DND-41 (cell line): ENCODE measurements at regions not wholly inside any gene's neighbourhood (a gene's known extent, or its start where the extent isn't known, plus 50 kb on each side); places are given as distances from the start of the nearest gene placed in this dataset.

Source experiments
- ATAC-seq: fragments of 200-7000 bp; cut with Tn5 transposase; 3 replicates; pipeline ENCODE4 v1.9.1; 2021; ENCODE audit warnings: low read depth; ENCODE audit not compliant: insufficient read depth
- DNase-seq: peaks from one replicate; pipeline ENCODE4 v3.0.0-alpha.2; 2020
- H2AFZ ChIP-seq: 2 replicates; pipeline ENCODE4 v1.6.0; 2012; ENCODE audit warnings: low read depth, low read length
- H3K27ac ChIP-seq: 2 replicates; pipeline ENCODE4 v1.5.1; 2012; ENCODE audit warnings: low read length, inconsistent platforms
- H3K27me3 ChIP-seq: fragments of 200-600 bp; sonication (generic); 2 replicates; pipeline ENCODE4 v1.6.0; 2012; ENCODE audit warnings: low read length, mild to moderate bottlenecking, inconsistent platforms; ENCODE audit not compliant: insufficient read depth, poor library complexity
- H3K36me3 ChIP-seq: 2 replicates; pipeline ENCODE4 v1.5.1; 2012; ENCODE audit warnings: low read length, inconsistent platforms; ENCODE audit not compliant: insufficient read depth
- H3K4me1 ChIP-seq: 2 replicates; pipeline ENCODE4 v1.5.1; 2012; ENCODE audit warnings: mild to moderate bottlenecking, low read length; ENCODE audit not compliant: insufficient read depth
- H3K4me2 ChIP-seq: 2 replicates; pipeline ENCODE4 v1.6.0; 2012; ENCODE audit warnings: mild to moderate bottlenecking, moderate library complexity, low read length, inconsistent platforms; ENCODE audit not compliant: insufficient read depth
- H3K4me3 ChIP-seq, 2 experiments: fragments of 200-600 bp in 1 of 2; shearing (Covaris generic) in 1 of 2; 2 replicates each; pipeline ENCODE4 v1.5.1; 2012 to 2016; ENCODE audit warnings: inconsistent platforms in 2 of 2, low read length in 2 of 2, mild to moderate bottlenecking in 2 of 2, low read depth in 1 of 2, moderate library complexity in 1 of 2
- H3K79me2 ChIP-seq: 2 replicates; pipeline ENCODE4 v1.6.0; 2012; ENCODE audit warnings: low read length, inconsistent platforms; ENCODE audit not compliant: insufficient read depth
- H3K9ac ChIP-seq: 2 replicates; pipeline ENCODE4 v1.6.0; 2012; ENCODE audit warnings: low read depth, mild to moderate bottlenecking, inconsistent platforms, low read length, moderate library complexity
- H3K9me3 ChIP-seq: 2 replicates; pipeline ENCODE4 v1.5.1; 2012; ENCODE audit warnings: low read length, moderate library complexity, mild to moderate bottlenecking, inconsistent platforms; ENCODE audit not compliant: insufficient read depth, severe bottlenecking
- H4K20me1 ChIP-seq: 2 replicates; pipeline ENCODE4 v1.6.0; 2012; ENCODE audit warnings: low read length; ENCODE audit not compliant: insufficient read depth
- EZH2 ChIP-seq: IDR thresholded peaks from 3 replicates; pipeline ENCODE4 v1.6.1; 2012; ENCODE audit warnings: borderline replicate concordance, low read depth, mild to moderate bottlenecking, moderate library complexity, low read length, inconsistent platforms; ENCODE audit not compliant: severe bottlenecking
- TF ChIP-seq, protein P1 (sequence below): IDR thresholded peaks from 2 replicates; pipeline ENCODE4 v1.5.1; 2012; ENCODE audit warnings: borderline replicate concordance, low read length, moderate library complexity, mild to moderate bottlenecking; ENCODE audit not compliant: poor library complexity, severe bottlenecking; ENCODE audit errors: extremely low read depth

DNA sequence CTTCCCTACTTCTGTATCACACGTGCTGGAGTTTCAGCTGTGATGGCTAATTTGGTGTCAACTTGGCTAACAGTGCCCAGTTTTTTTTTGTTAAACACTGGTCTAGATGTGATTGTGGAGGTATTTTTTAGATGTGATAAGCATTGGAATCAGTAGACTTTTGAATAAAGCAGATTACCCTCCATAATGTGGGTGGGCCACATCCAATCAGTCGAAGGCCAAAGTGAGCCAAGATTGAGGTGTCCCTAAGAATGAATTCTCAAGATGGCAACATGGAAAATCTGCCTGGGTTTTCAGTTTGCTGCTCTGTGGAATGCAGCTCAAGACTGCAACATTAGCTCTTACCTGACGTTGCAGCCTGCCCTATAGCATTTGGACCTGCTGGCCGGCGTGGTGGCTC lies 68.8 kb upstream of the AGBL1 start:
- TF ChIP-seq EZH2, result no peak
- TF ChIP-seq, protein P1, sequence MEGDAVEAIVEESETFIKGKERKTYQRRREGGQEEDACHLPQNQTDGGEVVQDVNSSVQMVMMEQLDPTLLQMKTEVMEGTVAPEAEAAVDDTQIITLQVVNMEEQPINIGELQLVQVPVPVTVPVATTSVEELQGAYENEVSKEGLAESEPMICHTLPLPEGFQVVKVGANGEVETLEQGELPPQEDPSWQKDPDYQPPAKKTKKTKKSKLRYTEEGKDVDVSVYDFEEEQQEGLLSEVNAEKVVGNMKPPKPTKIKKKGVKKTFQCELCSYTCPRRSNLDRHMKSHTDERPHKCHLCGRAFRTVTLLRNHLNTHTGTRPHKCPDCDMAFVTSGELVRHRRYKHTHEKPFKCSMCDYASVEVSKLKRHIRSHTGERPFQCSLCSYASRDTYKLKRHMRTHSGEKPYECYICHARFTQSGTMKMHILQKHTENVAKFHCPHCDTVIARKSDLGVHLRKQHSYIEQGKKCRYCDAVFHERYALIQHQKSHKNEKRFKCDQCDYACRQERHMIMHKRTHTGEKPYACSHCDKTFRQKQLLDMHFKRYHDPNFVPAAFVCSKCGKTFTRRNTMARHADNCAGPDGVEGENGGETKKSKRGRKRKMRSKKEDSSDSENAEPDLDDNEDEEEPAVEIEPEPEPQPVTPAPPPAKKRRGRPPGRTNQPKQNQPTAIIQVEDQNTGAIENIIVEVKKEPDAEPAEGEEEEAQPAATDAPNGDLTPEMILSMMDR, result no peak
- no peak for ATAC-seq
- H3K36me3 ChIP-seq, result no peaks in the 10 kb centered on the region
- no peak overlapping the region for H3K4me3 ChIP-seq
- no peaks in the 10 kb centered on the region for H3K9me3 ChIP-seq
- H2AFZ ChIP-seq, result no peak overlapping the region
- no peak overlapping the region for H3K9ac ChIP-seq
- no peaks in the 10 kb centered on the region for H3K27me3 ChIP-seq
- no peak overlapping the region for H3K27ac ChIP-seq
- no peaks in the 10 kb centered on the region for H3K79me2 ChIP-seq
- H3K4me1 ChIP-seq, result no peaks in the 10 kb centered on the region
- no peak for DNase-seq
- no peaks in the 10 kb centered on the region for H4K20me1 ChIP-seq
- H3K4me2 ChIP-seq, result no peak overlapping the region

- Histone ChIP-seq H2AFZ (no peak overlapping the region), H3K27me3 (no peaks in the 10 kb centered on the region), H3K4me3 (no peak overlapping the region), H4K20me1 (no peaks in the 10 kb centered on the region), H3K27ac (no peak overlapping the region), H3K79me2 (no peaks in the 10 kb centered on the region), H3K9ac (no peak overlapping the region), H3K9me3 (no peaks in the 10 kb centered on the region), H3K4me2 (no peak overlapping the region), H3K36me3 (no peaks in the 10 kb centered on the region), H3K4me1 (no peaks in the 10 kb centered on the region)
- no peak for TF ChIP-seq EZH2
- TF ChIP-seq, protein P1, result no peak
- DNase-seq, result no peak
- ATAC-seq, result no peak
Measured at GRCh38 chr15:86014016-86014415, 65.7 kb upstream of the AGBL1 start.

DNA sequence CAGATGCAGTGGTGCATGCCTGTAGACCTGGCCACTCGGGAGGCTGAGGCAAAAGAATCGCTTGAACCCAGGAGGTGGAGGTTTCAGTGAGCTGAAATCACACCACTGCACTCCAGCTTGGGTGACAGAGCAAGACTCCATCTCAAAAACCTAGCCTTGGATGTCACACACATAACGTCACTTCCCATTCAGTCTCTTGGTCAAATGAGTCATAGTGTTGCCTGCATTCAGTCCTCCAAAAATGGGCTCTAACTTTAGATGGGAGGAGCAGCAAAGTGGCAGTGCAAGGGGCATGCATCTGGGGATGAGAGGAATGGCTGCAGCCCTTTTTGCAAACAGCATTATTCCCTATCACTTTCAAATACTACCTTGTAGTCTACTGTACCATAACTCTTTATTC lies 62.9 kb upstream of the AGBL1 start:
- no peak overlapping the region for H3K4me3 ChIP-seq
- no peaks in the 10 kb centered on the region for H4K20me1 ChIP-seq
- no peaks in the 10 kb centered on the region for H3K4me1 ChIP-seq
- H3K79me2 ChIP-seq, result no peaks in the 10 kb centered on the region
- no peaks in the 10 kb centered on the region for H3K27me3 ChIP-seq
- ATAC-seq (no peak), DNase-seq (no peak)
- H3K9me3 ChIP-seq, result no peaks in the 10 kb centered on the region
- no peak overlapping the region for H3K9ac ChIP-seq
- H2AFZ ChIP-seq, result no peak overlapping the region
- TF ChIP-seq, protein P1, result no peak
- TF ChIP-seq EZH2, result no peak
- H3K4me2 ChIP-seq, result no peak overlapping the region
- H3K27ac ChIP-seq, result no peak overlapping the region
- H3K36me3 ChIP-seq, result no peaks in the 10 kb centered on the region

GRCh38 chr15:86018679-86019078 lies 61.0 kb upstream of the AGBL1 start:
- TF ChIP-seq, protein P1, result no peak
- TF ChIP-seq EZH2, result no peak
- Histone ChIP-seq H3K79me2 (no peaks in the 10 kb centered on the region), H3K4me3 (no peak overlapping the region), H3K4me1 (no peaks in the 10 kb centered on the region), H3K9me3 (no peaks in the 10 kb centered on the region), H3K27me3 (no peaks in the 10 kb centered on the region), H3K9ac (no peak overlapping the region), H4K20me1 (no peaks in the 10 kb centered on the region), H3K27ac (no peak overlapping the region), H2AFZ (no peak overlapping the region), H3K4me2 (no peak overlapping the region), H3K36me3 (no peaks in the 10 kb centered on the region)
- ATAC-seq (no peak), DNase-seq (no peak)
